K562 (cell line): ENCODE measurements at regions not wholly inside any gene's neighbourhood (a gene's known extent, or its start where the extent isn't known, plus 50 kb on each side); places are given as distances from the start of the nearest gene placed in this dataset.

Experiments used
- ATAC-seq: fragments of 200-7000 bp; cut with Tn5 transposase; 3 replicates; pipeline ENCODE4 v1.9.1; 2020; ENCODE audit warnings: moderate library complexity
- BruUV-seq: library from RNA; stranded (reverse); fragments of 400-500 nt; replicated peaks from 2 replicates; lab custom pipeline; 2021; lab: Mats Ljungman, UMichigan
- CTCF ChIA-PET: fragments of 300-600 bp; formaldehyde crosslinking; extraction: SDS; loops from one replicate; lab custom pipeline; 2021; ENCODE audit warnings: low intra/inter-chr PET ratio; lab: Yijun Ruan, JAX
- POLR2A ChIA-PET: fragments of 300-600, 350-650 bp; sonication (Branson Sonifier 250); formaldehyde crosslinking; extraction: SDS; loops from one replicate; lab custom pipeline; 2021; ENCODE audit warnings: antibody characterized with exemption, inconsistent platforms; lab: Yijun Ruan, JAX
- DNase-seq, 4 experiments: peaks; one replicate each; pipeline versions ENCODE4 v3.0.0 to v3.0.0-alpha.2; 2011 to 2018; ENCODE audit warnings: low spot score in 3 of 4, mixed read lengths in 3 of 4; ENCODE audit errors: extremely low read depth in 1 of 4
- FAIRE-seq: peaks from 2 replicates; lab custom pipeline; 2011; peaks lifted over from hg19 to GRCh38; lab: Jason Lieb, UNC
- H2AFZ ChIP-seq: 2 replicates; pipeline ENCODE4 v1.6.0; 2011; ENCODE audit warnings: low read depth, low read length, control low read depth, inconsistent platforms
- H3K27ac ChIP-seq: fragments of 200-600 bp; 3 replicates; pipeline ENCODE4 v1.8.0; 2011; ENCODE audit warnings: low read depth, mild to moderate bottlenecking, control low read depth, inconsistent platforms, low read length, moderate library complexity, mixed read lengths; ENCODE audit errors: extremely low read depth
- H3K27me3 ChIP-seq, 2 experiments: fragments of 300-600 bp in 1 of 2; 2 replicates in 1 of 2; 3 replicates in 1 of 2; pipeline versions ENCODE4 v1.6.0 to v1.8.0; 2011; ENCODE audit warnings: inconsistent platforms in 2 of 2, low read length in 2 of 2, mild to moderate bottlenecking in 1 of 2, mixed read lengths in 1 of 2, moderate library complexity in 1 of 2; ENCODE audit not compliant: control insufficient read depth in 2 of 2, insufficient read depth in 2 of 2
- H3K36me3 ChIP-seq: fragments of 300-600 bp; 3 replicates; pipeline ENCODE4 v1.8.0; 2011; ENCODE audit warnings: mild to moderate bottlenecking, low read length, inconsistent platforms; ENCODE audit not compliant: control insufficient read depth, insufficient read depth
- H3K4me1 ChIP-seq, 2 experiments: fragments of 200-600 bp in 1 of 2; replicated peaks in 1 of 2; 2 replicates in 1 of 2; 3 replicates in 1 of 2; pipeline versions ENCODE4 v1.5.1 to v1.8.0; 2011; ENCODE audit warnings: inconsistent platforms in 2 of 2, low read length in 2 of 2, mild to moderate bottlenecking in 1 of 2, mixed read lengths in 1 of 2, moderate library complexity in 1 of 2; ENCODE audit not compliant: control insufficient read depth in 2 of 2, insufficient read depth in 2 of 2
- H3K4me2 ChIP-seq: 2 replicates; pipeline ENCODE4 v1.6.1; 2011; ENCODE audit warnings: low read length, control low read depth, inconsistent platforms, mixed read lengths; ENCODE audit not compliant: insufficient read depth
- H3K4me3 ChIP-seq: fragments of 200-600 bp; sonication (generic), shearing (Covaris generic); 2 replicates; pipeline ENCODE4 v1.5.1; 2016; ENCODE audit warnings: control low read depth, inconsistent platforms
- H3K79me2 ChIP-seq: fragments of 200-600 bp; 3 replicates; pipeline ENCODE4 v1.8.0; 2011; ENCODE audit warnings: low read length, inconsistent platforms; ENCODE audit not compliant: control insufficient read depth, insufficient read depth
- H3K9ac ChIP-seq, 2 experiments: 2 replicates each; pipeline versions ENCODE4 v1.6.0 to v1.6.1; 2011; ENCODE audit warnings: low read depth in 2 of 2, low read length in 2 of 2, control low read depth in 1 of 2, inconsistent platforms in 1 of 2, mild to moderate bottlenecking in 1 of 2, mixed read lengths in 1 of 2; ENCODE audit not compliant: insufficient read depth in 1 of 2
- H3K9me1 ChIP-seq: one replicate; pipeline ENCODE4 v1.6.0; 2011; ENCODE audit warnings: inconsistent platforms, mild to moderate bottlenecking, low read length, moderate library complexity; ENCODE audit not compliant: control insufficient read depth, insufficient read depth
- H3K9me3 ChIP-seq: replicated peaks from 2 replicates; pipeline ENCODE4 v1.5.1; 2011; ENCODE audit warnings: low read depth, low read length, inconsistent platforms; ENCODE audit not compliant: control insufficient read depth, insufficient read depth
- H4K20me1 ChIP-seq: replicated peaks from 2 replicates; pipeline ENCODE4 v1.6.1; 2011; ENCODE audit warnings: low read length, inconsistent platforms, mixed read lengths; ENCODE audit not compliant: control insufficient read depth, insufficient read depth
- CBFB ChIP-seq: sonication (generic); formaldehyde crosslinking; IDR thresholded peaks from 2 replicates; pipeline ENCODE4 v1.4.0; 2020; ENCODE audit warnings: mild to moderate bottlenecking, missing genetic modification reagents
- ESRRA ChIP-seq: fragments of 450-650 bp; IDR thresholded peaks from 2 replicates; pipeline ENCODE4 v1.6.1; 2014; ENCODE audit warnings: low read depth, mild to moderate bottlenecking, moderate library complexity, borderline replicate concordance
- ZKSCAN3 ChIP-seq: fragments of 250-450 bp; sonication (Bioruptor Pico); IDR thresholded peaks from 2 replicates; pipeline ENCODE4 v1.4.0; 2020
- ZNF445 ChIP-seq: fragments of 250-450 bp; sonication (Bioruptor Pico); IDR thresholded peaks from 2 replicates; pipeline ENCODE4 v1.4.0; 2020; ENCODE audit warnings: low read depth, mild to moderate bottlenecking, moderate library complexity
- WGBS: fragments of 100-300 bp; shearing (Covaris generic); methylation state at CpG from one replicate; pipeline ENCODE4 v1.1.6; 2016; ENCODE audit warnings: low coverage, mixed read lengths; ENCODE audit not compliant: insufficient coverage; ENCODE audit errors: missing lambda C conversion rate; 5-methylcytosine and 5-hydroxymethylcytosine counted together
- in situ Hi-C: fragments of 300-500 bp; cut with MboI; formaldehyde crosslinking; loops from 4 replicates; pipeline ENCODE4 v1.15.0; 2018; ENCODE audit warnings: inconsistent platforms, mixed read lengths
- intact Hi-C: fragments of 100-400 bp; cut with micrococcal nuclease; formaldehyde crosslinking; loops from 2 replicates; pipeline ENCODE4 v1.14.2; 2022

DNA sequence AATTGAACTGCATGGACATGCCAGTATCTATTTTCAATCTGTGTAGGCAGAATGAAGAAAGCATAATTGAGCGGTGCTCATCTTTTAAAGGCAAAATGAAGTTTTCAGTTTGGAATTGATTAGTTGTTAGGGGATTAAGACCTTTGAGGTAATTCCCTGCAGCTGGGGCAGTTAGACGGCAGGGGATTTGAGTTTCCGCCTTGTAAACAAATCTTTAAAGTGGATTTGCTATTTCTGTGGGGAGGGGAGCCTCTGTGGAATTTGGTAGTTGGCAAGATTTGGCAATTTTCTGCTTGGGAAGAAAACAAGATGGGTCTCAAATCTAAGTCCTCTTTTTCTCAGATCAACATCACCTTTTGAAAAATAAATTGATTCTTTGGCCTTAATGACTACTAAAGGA lies 212.5 kb upstream of the CNTN6 start (continued):
- TF ChIP-seq ZNF445 (CRISPR knock-in tag): no peak
- no peak for TF ChIP-seq ESRRA

DNA sequence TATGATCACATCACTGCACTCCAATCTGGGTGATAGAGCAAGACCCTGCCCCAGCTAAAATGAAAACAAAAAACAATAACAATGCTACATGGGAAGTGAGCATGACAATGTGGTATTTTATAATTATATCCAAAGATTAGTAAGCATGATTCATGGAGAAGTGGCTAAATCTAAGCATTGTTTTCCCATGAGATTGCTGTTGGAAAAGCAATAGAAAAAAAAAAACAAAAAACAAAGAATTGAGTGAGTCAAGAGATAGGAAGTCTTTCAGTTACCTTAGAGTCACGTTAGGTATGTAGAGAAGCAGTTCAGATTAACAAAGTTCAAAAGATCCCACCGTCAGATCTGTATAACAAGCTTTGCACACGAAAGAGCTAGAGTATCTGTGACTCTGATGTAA lies 210.3 kb upstream of the CNTN6 start:
- no peak overlapping the region for H3K4me3 ChIP-seq
- no peak overlapping the region for H3K9ac ChIP-seq
- ATAC-seq (no peak), FAIRE-seq (no peak), DNase-seq (no peak)
- TF ChIP-seq ZKSCAN3 (CRISPR knock-in tag) (no peak), CBFB (CRISPR knock-in tag) (no peak)
- intact Hi-C loops: no loop called here
- no peaks in the 10 kb centered on the region for H3K79me2 ChIP-seq
- in situ Hi-C loops: no loop called here
- H3K9me1 ChIP-seq: no peaks in the 10 kb centered on the region
- CTCF ChIA-PET: no interaction called here
- H3K27ac ChIP-seq: no peak overlapping the region
- no peaks in the 10 kb centered on the region for H3K27me3 ChIP-seq
- H3K36me3 ChIP-seq: no peaks in the 10 kb centered on the region
- H3K9me3 ChIP-seq: 0 out of 2 replicates have a peak, but pooled peaks cover 2% of the 10 kb centered on the region
- no peaks in the 10 kb centered on the region for H4K20me1 ChIP-seq
- no peak overlapping the region for H2AFZ ChIP-seq
- no TSS peak for BruUV-seq
- H3K4me2 ChIP-seq: no peak overlapping the region
- WGBS: 0% methylated on average over 3 of the region's 3 CpGs
- POLR2A ChIA-PET: no interaction called here
- no peaks in the 10 kb centered on the region for H3K4me1 ChIP-seq
